GM19468 (cell line): ENCODE measurements at regions not wholly inside any gene's neighbourhood (a gene's known extent, or its start where the extent isn't known, plus 50 kb on each side); places are given as distances from the start of the nearest gene placed in this dataset.
"Not testable (repeated sequence)": the region's sequence is repeated elsewhere in the genome, so short reads cannot be mapped to it uniquely, and the experiment has no call there.

Source experiments
- ATAC-seq: cut with Tn5 transposase; IDR thresholded peaks from one replicate; pipeline ENCODE4 v1.9.1; 2021; ENCODE audit warnings: mild to moderate bottlenecking, moderate library complexity, moderate number of reproducible peaks; ENCODE audit not compliant: unreplicated experiment; ENCODE audit errors: extremely low read depth

DNA sequence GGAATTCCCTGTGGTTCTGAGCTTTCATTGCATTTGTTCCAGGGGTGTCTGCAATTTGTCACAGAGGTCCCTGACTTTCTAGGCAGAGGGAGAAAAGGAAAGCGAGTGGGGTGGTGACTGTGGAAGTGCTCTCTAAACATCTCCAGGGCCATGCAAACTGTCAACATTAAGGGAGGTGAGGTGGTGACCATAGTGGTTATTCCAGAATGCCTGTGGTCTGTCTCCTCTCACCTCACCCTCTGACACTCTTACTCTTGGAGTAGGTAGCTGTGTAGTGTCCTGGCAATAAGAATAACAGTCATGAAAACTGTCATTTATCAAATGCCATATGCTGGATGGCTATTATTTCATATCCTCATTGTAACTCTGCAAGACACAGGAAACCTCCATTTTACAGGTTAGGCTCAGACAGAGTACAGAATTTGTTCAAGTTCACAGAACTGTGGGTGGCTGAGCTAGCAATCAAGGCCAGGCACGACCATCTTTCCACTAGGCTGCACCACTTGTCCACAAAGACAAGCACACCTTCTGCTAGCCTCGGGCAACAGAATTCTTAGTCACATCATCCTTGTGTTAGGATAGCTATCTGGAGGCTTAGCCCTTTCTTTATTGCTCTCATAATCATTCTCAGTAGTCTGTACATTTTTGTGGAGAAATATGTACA lies 179.4 kb downstream of the CD47 start:
- no peak for ATAC-seq

DNA sequence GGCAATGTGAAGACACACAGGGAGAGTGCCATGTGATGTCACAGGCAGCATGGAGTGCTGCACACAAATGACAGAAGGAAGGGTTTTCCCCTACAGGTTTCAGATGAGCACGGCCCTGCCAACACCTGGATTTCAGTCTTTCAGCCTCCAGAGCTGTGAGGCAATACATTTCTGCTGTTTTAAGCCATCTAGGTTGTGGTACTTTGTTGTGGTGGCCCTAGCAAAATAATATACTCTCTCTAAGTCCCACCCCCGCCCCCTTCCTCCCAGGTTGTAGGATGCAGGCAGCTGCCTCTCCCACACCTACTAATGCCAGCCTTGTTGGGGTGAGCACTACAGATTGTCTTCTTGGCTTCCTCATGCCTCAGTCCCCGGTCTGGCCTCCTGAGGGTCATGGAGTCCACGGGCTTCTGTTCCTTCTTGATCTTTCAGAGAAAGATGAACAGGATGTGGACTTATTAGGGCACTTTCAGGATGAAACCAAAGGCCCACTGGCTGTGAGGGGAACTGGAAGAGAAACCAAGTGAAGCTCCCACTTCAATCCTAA lies 180.0 kb downstream of the CD47 start:
- ATAC-seq = peak; percentile 82

DNA sequence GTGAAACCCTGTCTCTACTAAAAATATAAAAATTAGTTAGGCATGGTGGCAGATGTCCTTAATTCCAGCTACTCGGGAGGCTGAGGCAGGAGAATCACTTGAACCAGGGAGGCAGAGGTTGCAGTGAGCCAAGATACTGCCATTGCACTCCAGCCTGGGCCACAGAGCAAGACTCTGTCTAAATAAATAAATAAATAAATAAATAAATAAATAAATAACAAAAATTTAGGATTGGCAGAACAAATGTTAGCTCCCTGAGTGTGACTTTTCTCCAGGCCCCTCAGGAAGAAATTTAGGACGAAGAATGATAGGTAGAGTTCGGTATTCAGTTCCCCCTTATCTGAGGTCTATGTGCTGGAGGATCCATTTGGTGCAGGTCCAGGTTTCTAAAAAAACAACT lies 181.2 kb downstream of the CD47 start:
- ATAC-seq = not testable (repeated sequence)

DNA sequence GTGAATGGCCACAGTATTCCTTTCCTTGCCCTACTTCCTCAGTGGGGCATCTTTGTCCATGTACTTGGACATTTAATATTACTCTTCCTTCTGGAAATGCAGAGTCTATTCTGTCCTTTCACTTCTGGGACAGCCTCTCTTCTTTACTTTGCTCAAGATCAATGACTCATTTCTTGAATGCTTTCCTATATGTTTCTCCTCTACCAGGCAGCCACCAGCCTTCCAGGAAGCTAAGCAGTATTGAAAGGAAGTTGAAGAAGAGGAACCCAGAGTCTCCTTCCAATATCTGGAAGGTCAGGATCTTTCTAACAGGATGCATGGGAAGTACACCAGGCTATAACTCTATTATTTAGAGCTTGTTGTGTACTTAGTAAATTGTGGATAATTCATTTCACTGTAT lies 182.8 kb downstream of the CD47 start:
- ATAC-seq = no peak

DNA sequence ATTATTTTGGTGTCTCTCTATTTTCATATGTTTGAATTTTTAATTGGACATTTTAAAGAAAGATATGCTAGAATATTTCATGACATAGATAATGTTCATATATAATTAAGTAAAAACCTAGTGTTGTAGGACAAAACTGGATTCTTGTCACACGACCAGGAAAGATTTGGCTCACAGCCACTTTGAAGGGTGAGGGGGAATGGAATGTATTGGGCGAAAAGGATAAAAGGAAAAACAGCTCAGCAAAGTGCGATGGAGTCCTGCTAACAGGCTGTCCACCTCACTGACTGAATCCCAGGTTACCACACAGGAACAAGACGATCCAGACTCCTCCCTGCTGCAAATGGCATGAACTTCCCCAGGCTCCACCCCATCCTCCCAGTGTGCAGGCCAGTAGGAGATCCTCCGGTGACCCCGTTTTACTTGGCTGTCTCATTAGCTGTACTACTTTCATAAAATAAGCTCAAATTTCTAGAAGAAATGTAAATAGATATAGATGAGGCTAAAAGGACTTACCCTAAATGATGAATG lies 186.2 kb downstream of the CD47 start:
- ATAC-seq = no peak

DNA sequence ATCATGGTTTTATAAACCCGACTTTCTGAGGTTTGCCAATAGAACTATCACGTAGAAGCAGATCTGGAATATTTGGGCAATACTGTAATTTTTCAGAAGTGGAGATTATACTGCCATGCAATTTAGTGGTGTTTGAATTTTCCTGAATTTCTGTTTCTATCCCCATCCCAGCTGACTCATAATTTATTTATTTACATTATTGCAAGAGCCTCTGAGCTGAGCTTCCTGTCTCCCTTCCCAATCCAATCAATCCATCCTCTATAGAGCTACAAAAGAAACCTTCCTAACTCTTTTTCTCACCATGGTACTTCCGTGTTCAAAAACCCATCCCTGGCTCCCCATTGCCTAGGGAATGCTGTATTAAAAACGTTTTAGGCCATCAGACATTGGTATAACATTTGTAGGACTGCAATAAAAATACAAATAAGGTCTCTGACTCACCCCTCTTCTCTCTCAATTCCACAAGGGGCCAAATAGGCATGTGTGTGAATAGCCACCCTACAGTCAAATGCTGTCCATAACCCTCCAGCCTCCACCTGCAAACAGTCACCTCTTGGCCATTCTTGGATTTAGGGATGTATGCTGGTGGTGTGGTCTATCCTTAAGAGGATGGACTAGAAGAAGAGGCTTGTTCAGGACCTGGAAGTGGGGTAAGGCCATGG lies 190.7 kb downstream of the CD47 start:
- ATAC-seq = no peak

DNA sequence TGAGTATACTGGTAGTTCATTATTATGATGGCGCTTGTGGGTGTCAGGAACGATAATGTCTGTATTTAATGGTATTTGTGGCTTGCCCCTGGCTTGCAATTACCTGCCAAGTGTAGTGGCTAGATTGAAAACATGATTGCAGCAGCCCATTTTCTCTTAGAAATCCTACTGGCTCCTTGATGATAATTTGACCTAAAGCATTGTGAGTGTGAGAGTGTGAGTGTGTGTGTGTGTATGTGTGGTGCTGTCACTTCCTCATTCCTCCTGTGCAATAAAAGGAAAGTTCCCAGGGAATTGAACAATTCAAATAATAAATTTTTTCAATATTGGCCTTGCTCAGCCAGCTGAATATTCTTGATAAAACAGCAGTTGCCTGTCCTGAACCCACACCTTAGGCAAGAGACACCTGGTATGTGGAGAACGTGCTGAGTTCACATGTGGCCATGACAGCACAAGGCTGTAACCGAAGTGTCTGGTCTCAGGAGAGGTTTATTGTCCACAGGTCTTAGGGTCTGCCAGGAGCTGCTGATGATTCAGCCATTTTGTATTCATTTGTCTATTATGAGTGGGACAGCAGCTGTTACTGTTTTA lies 193.3 kb downstream of the CD47 start:
- no peak for ATAC-seq

DNA sequence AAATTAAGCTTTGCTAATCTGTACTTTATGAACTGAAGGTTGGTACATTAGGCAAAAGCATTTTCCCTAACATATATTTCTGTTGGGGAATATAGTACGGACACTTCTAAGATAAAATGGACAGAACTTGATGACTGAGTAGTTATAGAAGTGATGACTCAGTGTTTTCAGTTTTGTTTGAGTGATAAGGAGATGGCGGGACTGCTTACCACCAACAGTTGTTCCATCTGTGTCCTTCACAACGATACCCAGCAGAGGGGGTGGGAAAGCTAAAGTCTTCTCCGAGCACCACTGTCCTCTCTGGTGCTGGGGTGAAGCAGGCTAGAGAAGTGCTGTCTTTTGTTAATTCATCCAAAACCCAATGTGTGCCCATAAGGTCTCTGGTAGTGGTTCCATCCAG lies 195.8 kb downstream of the CD47 start:
- ATAC-seq = no peak

DNA sequence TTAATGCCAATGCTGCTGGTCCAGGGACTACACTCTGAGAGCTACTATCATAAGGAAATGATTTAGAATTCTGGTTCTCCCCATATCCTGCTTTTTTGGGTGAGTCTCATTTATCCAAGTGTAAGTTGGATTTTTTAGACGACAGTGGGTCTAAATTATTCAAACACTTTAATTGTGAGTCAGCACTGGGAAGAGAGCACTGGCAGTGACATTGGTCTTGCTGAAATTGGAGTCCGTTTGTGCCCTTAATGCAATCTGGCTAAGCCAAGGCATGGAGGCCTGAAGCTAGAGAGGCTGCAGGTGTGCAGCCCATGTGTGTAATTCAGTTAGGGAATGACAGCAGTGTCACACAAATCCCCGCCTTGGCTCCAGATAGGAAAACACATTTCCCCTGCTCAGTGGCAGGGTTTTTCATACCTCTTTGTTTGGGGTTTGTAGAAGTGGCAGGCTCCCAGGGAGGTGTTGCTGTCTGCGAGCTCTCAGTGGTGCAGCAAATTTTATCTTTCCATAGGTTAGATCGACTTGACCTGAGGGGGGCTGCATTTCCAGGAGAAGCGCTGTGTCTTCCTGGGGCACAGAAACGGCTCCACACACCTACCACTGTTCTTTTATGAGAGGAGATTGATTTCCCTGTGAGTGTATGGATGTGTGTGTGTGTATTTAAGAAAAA lies 197.7 kb downstream of the CD47 start:
- ATAC-seq = no peak

DNA sequence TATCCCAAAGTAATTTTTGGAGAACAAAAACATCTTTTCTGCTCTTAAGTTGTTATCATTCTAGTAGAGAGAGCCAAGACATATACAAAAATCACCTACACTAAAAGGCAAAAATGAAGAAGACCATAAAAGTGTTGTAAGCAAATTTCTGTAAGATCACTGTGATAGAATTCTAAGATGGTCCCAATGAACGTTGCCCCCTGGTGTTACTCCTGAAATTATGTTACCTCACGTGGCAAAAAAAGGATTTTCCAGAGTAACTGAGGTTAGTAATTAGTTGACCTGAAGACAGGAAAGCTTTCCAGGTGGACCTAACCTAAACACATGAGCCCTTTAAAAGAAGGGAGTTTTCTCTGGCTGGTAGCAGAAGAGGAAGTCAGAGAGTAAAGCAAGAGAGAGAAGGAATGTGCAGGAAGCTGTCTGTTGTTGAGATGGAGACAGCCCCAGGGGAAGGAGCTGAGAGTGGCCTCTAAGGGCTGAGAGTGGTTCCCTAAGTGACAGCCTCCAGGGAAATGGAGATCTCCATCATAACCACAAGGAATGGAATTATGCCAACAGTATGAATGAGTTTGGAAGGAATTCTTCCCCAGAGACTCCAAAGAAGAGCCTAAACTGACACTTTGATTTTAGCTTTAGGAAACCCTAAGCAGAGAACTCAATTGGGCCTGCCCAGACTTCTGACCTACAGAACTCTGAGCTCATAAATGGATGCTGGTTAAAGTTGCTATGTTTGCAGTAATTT lies 205.9 kb downstream of the CD47 start:
- ATAC-seq = no peak

DNA sequence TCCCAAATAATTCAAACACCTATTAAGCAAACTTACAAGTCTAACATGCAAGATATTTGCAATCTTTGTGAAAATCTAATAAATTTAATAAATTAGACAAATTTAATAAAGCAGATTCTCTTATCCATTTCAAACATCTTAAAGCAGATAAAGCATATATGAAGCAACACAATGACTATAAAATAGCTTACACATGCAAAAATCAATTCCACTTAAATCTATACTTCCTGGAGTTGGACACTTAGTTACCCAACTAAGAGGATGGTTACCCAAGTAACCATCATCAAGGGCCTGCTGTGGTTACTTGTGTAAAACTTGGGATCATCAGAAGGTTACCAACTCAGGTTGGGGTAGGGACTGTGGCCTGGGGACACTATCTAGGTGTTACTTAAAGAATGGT lies 206.8 kb downstream of the CD47 start:
- no peak for ATAC-seq

DNA sequence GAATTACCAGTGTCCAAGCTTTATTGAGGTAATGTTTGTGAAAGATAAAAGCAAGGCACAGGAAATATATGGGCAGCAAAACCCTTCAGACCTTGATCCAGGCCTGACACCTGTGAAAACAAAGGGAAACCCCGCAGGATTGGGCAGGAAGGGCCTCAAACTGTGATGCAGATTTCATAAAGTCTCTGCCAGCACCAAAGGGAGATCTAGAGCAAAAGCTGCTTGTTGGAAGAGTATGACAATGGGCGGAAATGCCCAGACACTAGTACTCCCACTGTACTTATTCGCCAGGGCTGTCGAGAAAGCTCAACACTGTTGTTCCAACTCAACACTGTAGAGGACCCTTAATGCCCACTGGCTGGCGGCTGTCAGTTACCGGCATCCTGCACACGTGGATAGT lies 207.9 kb downstream of the CD47 start:
- ATAC-seq = no peak

DNA sequence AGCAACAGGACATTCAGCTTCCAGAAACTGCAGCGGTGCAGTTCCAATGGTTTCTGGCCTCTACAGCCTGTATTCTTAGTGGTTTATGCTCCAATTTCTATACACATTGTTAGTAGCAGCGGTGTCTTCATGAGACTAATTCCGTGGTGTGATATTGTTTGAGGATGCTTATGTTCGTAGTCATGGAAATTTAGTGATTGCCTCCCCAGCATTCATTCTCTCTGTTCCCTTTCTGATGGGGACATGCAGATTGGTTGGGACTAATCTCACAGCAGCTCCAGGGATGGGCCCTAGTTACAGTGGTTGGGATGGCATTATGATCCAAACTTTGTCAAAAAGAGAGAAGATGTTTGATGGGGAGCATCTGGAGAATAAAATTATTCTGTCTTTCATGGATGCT lies 208.6 kb downstream of the CD47 start:
- ATAC-seq = no peak

DNA sequence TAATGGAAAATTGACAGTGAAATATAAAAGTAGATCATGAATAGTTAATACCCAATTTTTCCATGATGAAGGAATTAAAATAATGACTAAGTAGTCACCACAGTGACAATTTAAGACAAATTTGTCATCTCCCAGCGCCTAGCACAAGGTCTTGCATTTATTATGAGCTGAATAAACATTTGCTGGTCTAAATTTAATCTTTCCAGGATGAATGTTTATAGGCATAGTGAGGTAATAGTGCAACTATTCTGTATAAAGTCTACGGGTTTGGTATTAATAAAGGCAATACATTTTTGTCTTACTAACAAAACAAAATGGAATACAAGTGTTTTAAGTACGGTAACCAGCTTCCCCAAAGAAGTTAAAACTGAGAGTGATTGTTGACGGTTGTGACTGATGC lies 209.3 kb downstream of the CD47 start:
- ATAC-seq = no peak

DNA sequence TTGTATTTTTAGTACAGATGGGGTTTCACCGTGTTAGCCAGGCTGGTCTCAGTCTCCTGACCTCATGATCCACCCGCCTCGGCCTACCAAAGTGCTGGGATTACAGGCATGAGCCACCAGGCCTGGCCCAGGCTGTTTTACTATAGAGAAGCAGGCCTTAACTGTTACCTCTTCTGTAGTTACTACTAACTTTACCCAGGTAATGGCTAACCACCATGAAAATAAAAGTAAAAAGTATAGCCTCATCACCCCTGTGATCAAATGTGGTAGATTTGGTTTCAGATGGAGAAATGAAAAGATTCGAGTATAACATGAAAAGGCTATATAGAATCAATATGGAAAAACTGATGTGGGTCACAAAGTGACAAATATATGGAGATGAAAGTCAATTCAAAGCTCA lies 210.1 kb downstream of the CD47 start:
- ATAC-seq = no peak

DNA sequence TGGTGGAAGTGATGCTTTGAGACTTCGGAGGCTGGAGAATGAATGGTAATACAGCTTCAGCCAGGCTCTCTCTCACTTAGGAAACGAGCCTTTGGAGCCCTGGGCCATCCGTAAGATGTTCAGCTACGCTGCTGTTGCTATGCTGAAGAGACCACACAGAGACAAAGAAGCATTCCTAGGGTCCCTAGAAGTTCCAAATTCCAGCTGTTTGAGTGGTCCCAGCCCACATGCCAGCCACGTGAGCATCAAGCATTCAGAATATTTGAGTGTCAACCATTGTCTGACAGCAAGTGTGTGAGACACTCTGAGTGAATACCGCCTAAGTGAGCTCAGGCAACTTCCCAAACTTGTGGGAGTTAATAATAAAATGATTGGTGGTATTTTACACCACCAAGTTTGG lies 212.9 kb downstream of the CD47 start:
- ATAC-seq = no peak

DNA sequence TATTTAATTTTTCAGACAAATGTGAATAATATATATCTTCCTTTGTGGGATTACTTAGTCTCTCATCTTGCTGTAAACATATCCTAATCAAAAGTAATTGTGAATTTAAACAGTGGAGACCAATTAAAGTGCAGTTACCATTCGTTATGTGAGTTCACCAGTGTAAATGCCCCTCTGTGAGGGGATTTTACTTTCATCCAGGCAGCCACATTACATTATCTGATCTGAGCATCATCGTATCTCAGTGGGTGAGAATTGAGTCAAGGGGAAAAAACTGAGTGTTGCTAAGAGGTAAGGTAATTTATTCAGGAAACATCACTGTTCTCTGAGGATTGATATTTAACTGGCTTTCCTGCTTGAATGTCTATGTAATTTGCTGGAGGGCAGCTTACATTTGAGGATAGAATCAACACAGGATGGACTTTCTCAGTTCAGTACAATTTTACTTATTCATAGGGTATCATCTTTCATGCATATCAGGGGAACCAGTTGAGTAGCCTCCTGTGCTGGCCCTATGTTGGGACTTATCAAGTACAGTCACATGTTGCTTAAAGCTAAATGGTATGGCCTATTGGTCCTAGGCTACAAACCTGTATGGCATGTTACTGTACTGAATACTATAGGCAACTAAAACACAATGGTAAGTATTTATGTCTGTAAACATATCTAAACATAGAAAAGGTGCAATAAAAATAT lies 219.7 kb downstream of the CD47 start:
- ATAC-seq = no peak

DNA sequence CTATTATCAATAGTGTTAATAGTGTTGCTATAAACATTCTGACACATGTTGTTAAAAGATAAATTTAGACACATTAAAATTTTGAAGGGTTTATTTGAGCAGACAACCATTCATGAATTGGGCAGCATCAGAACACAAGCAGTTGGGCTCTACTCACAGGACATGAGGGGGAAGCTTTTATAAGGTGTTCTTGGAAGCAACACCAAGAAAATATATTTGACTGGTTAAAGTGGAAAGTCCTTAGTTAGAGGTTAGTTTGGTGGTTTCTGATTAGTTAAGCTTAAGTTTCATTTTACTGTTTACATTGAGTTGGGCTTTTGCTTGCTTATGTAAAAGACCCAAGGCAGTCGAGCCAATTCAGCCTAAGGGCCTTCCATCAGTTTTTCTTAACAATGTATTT lies 220.7 kb downstream of the CD47 start:
- ATAC-seq = no peak

DNA sequence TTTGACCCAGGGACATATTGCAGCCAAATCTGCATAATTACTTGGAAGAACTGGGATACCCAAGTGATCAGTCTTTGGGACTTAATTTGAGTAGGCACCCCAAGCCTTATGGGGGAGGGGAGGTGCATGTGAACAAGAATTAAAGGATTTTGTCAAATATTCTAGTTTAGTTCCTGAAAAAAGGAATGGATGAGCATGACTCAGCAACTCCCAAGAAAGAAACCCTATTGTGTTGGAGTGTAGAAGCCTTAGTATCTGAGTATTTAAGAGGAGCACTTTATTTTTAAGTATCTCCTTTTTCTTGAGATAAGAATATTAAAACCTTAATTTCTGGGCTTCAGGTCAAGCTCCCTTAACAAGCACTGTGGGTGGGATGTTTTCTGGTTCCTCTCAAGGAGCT lies 222.4 kb downstream of the CD47 start:
- no peak for ATAC-seq

DNA sequence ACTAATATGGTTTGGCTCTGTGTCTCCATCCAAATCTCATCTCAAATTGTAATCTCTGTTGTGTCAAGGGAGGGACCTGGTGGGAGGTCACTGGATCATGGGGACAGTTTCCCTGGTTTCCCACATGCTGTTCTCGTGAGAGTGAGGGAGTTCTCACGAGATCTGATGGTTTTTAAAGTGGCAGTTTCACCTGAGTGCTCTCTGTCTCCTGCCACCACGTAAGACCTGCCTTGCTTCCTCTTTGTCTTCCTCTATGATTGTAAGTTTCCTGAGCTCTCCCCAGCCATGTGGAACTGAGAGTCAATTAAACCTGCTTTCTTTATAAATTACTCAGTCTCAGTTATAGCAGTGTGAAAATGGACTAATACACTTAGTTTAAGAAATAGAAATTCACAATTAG lies 228.9 kb downstream of the CD47 start:
- peak; percentile 79 for ATAC-seq
